Brain microvascular endothelial cell (primary cell): ENCODE measurements at regions not wholly inside any gene's neighbourhood (a gene's known extent, or its start where the extent isn't known, plus 50 kb on each side); places are given as distances from the start of the nearest gene placed in this dataset.

Experiments
- DNase-seq: peaks from one replicate; pipeline ENCODE4 v3.0.0-alpha.2; 2020
- H3K27ac ChIP-seq: fragments of 250-450 bp; sonication (Bioruptor Pico); 2 replicates; pipeline ENCODE4 v1.5.1; 2020; ENCODE audit warnings: mild to moderate bottlenecking, moderate library complexity
- H3K27me3 ChIP-seq: fragments of 250-450 bp; sonication (Bioruptor Pico); replicated peaks from 2 replicates; pipeline ENCODE4 v1.5.1; 2020; ENCODE audit warnings: mild to moderate bottlenecking
- H3K36me3 ChIP-seq: fragments of 250-450 bp; sonication (Bioruptor Pico); replicated peaks from 2 replicates; pipeline ENCODE4 v1.5.1; 2020; ENCODE audit warnings: mild to moderate bottlenecking
- H3K4me3 ChIP-seq: 2 replicates; pipeline ENCODE4 v1.5.1; 2011; ENCODE audit warnings: low read depth, mild to moderate bottlenecking, control low read depth, low read length, moderate library complexity
- CTCF ChIP-seq: IDR thresholded peaks from 2 replicates; pipeline ENCODE4 v1.5.1; 2011; ENCODE audit warnings: low read depth, mild to moderate bottlenecking, moderate library complexity, low read length, control low read depth, inconsistent platforms; ENCODE audit errors: missing control alignments
- in situ Hi-C: cut with HindIII; loops from 2 replicates; pipeline ENCODE4 v1.10.0; 2017; ENCODE audit warnings: low sequenced_read_pairs, low pct_ligation_motif_present

- H3K36me3 ChIP-seq, result no peaks in the 10 kb centered on the region
- H3K27me3 ChIP-seq, result no peaks in the 10 kb centered on the region
- H3K4me3 ChIP-seq, result no peak overlapping the region
- DNase-seq, result peak; percentile 97
- peak overlapping the region; percentile 77 for H3K27ac ChIP-seq
- in situ Hi-C loops, result no loop called here
- no peak for TF ChIP-seq CTCF
Observed at GRCh38 chr22:27115816-27116256, 458.4 kb downstream of the MIAT start.

- H3K36me3 ChIP-seq, result no peaks in the 10 kb centered on the region
- DNase-seq, result no peak
- in situ Hi-C loops, result no loop called here
Observed at GRCh38 chr22:27116312-27117086, 459.1 kb downstream of the MIAT start.

GRCh38 chr22:27120036-27120435 is 462.6 kb downstream of the MIAT start:
- Histone ChIP-seq H3K27ac (no peak overlapping the region), H3K4me3 (no peak overlapping the region), H3K36me3 (no peaks in the 10 kb centered on the region), H3K27me3 (no peaks in the 10 kb centered on the region)
- in situ Hi-C loops, result no loop called here
- DNase-seq, result no peak
- no peak for TF ChIP-seq CTCF

More at GRCh38 chr22:27116312-27117086, 459.1 kb downstream of the MIAT start:
- Histone ChIP-seq H3K27ac (peak overlapping the region; percentile 77), H3K27me3 (no peaks in the 10 kb centered on the region), H3K4me3 (no peak overlapping the region)
- TF ChIP-seq CTCF, result no peak

GRCh38 chr22:27122574-27122973 is 465.2 kb downstream of the MIAT start:
- H3K4me3 ChIP-seq, result no peak overlapping the region

GRCh38 chr22:27123880-27124279 is 466.5 kb downstream of the MIAT start:
- Histone ChIP-seq H3K4me3 (no peak overlapping the region), H3K36me3 (no peaks in the 10 kb centered on the region)
- no peak for TF ChIP-seq CTCF

More at GRCh38 chr22:27122574-27122973, 465.2 kb downstream of the MIAT start:
- in situ Hi-C loops, result no loop called here
- Histone ChIP-seq H3K27ac (no peak overlapping the region), H3K27me3 (no peaks in the 10 kb centered on the region), H3K36me3 (no peaks in the 10 kb centered on the region)
- no peak for TF ChIP-seq CTCF
- DNase-seq, result no peak

GRCh38 chr22:27124351-27124966 is 467.1 kb downstream of the MIAT start:
- no peaks in the 10 kb centered on the region for H3K27me3 ChIP-seq
- no peak for DNase-seq
- H3K36me3 ChIP-seq, result no peaks in the 10 kb centered on the region
- in situ Hi-C loops, result no loop called here
- no peak for TF ChIP-seq CTCF
- H3K27ac ChIP-seq, result no peak overlapping the region
- no peak overlapping the region for H3K4me3 ChIP-seq

More at GRCh38 chr22:27123880-27124279, 466.5 kb downstream of the MIAT start:
- Histone ChIP-seq H3K27ac (no peak overlapping the region), H3K27me3 (no peaks in the 10 kb centered on the region)
- in situ Hi-C loops, result no loop called here
- DNase-seq, result no peak
